ENCODE measurements at regions not wholly inside any gene's neighbourhood (a gene's known extent, or its start where the extent isn't known, plus 50 kb on each side); places are given as distances from the start of the nearest gene placed in this dataset.

GRCh38 chr11:92759571-92760214 lies 209.8 kb upstream of the MTNR1B start:
- TF ChIP-seq, protein P1, sequence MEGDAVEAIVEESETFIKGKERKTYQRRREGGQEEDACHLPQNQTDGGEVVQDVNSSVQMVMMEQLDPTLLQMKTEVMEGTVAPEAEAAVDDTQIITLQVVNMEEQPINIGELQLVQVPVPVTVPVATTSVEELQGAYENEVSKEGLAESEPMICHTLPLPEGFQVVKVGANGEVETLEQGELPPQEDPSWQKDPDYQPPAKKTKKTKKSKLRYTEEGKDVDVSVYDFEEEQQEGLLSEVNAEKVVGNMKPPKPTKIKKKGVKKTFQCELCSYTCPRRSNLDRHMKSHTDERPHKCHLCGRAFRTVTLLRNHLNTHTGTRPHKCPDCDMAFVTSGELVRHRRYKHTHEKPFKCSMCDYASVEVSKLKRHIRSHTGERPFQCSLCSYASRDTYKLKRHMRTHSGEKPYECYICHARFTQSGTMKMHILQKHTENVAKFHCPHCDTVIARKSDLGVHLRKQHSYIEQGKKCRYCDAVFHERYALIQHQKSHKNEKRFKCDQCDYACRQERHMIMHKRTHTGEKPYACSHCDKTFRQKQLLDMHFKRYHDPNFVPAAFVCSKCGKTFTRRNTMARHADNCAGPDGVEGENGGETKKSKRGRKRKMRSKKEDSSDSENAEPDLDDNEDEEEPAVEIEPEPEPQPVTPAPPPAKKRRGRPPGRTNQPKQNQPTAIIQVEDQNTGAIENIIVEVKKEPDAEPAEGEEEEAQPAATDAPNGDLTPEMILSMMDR (IDR thresholded peaks at IDR 0.05): no peak
- no peak for TF ChIP-seq POLR2A (IDR thresholded peaks at IDR 0.05)

Data from heart left ventricle (tissue), 13 donors.